Lung (tissue), 11 donors: ENCODE measurements at regions not wholly inside any gene's neighbourhood (a gene's known extent, or its start where the extent isn't known, plus 50 kb on each side); places are given as distances from the start of the nearest gene placed in this dataset.

ENCODE experiments used
- ATAC-seq: fragments of 200-7000 bp; cut with Tn5 transposase; one replicate; pipeline ENCODE4 v1.9.1; 2020; ENCODE audit warnings: moderate number of reproducible peaks; ENCODE audit not compliant: insufficient read depth, low FRiP score
- DNase-seq, 3 donors: peaks; one replicate each; pipeline ENCODE4 v3.0.0-alpha.2; 2013 to 2017
- H3K27ac ChIP-seq, 2 donors: one replicate each; pipeline ENCODE4 v1.5.1; 2013; ENCODE audit warnings: mild to moderate bottlenecking in 2 of 2, moderate library complexity in 2 of 2, control low read depth in 1 of 2, inconsistent platforms in 1 of 2, low read depth in 1 of 2, low read length in 1 of 2
- H3K27me3 ChIP-seq, 3 donors: one replicate each; pipeline ENCODE4 v1.5.1; 2013; ENCODE audit warnings: low read length in 2 of 3; ENCODE audit not compliant: control insufficient read depth in 3 of 3, insufficient read depth in 3 of 3
- H3K36me3 ChIP-seq, 4 donors: one replicate each; pipeline ENCODE4 v1.5.1; 2013; ENCODE audit warnings: low read length in 4 of 4, mild to moderate bottlenecking in 1 of 4, moderate library complexity in 1 of 4; ENCODE audit not compliant: control insufficient read depth in 4 of 4, insufficient read depth in 4 of 4
- H3K4me1 ChIP-seq, 5 donors: one replicate each; pipeline ENCODE4 v1.5.1; 2013; ENCODE audit warnings: low read length in 5 of 5, mild to moderate bottlenecking in 2 of 5, moderate library complexity in 1 of 5; ENCODE audit not compliant: control insufficient read depth in 5 of 5, insufficient read depth in 5 of 5
- H3K4me3 ChIP-seq: one replicate; pipeline ENCODE4 v1.5.1; 2013; ENCODE audit warnings: mild to moderate bottlenecking, control low read depth, moderate library complexity
- H3K9ac ChIP-seq, 2 donors: one replicate each; pipeline ENCODE4 v1.5.1; 2013; ENCODE audit warnings: low read length in 2 of 2, control low read depth in 1 of 2; ENCODE audit not compliant: insufficient read depth in 1 of 2
- H3K9me3 ChIP-seq, 4 donors: one replicate each; pipeline ENCODE4 v1.5.1; 2013; ENCODE audit warnings: low read length in 3 of 4, mild to moderate bottlenecking in 1 of 4, moderate library complexity in 1 of 4; ENCODE audit not compliant: control insufficient read depth in 4 of 4, insufficient read depth in 3 of 4
- CTCF ChIP-seq: IDR thresholded peaks from 2 replicates; pipeline ENCODE4 v1.5.1; 2012; ENCODE audit warnings: mild to moderate bottlenecking; ENCODE audit errors: control extremely low read depth, extremely low read depth
- WGBS, 2 donors: extraction: QIAGEN DNeasy Blood & Tissue Kit; methylation state at CpG; one replicate each; pipeline ENCODE4 v1.1.7; 2013; 5-methylcytosine and 5-hydroxymethylcytosine counted together
- donor health status: control.
- donor health status: control.
- donor health status: Bipolar disorder and iron deficiency.
- donor health status: healthy.
- donor health status: DM: yes; HTN: yes; CAD: no.

- Histone ChIP-seq H3K27ac (no peak overlapping the region), H3K36me3 (no peaks in the 10 kb centered on the region), H3K4me3 (no peak overlapping the region), H3K4me1 (peaks cover 0 to 8% (median 0%) of the 10 kb centered on the region in 5 donors), H3K27me3 (no peaks in the 10 kb centered on the region), H3K9ac (no peak overlapping the region), H3K9me3 (no peaks in the 10 kb centered on the region)
- ATAC-seq, result no peak
- DNase-seq, result no peak
- 69 to 72% methylated on average over 1 of the region's 1 CpG for WGBS, 2 donors
- TF ChIP-seq CTCF, result no peak
These were observed 130.3 kb upstream of the ARHGAP42 start for GRCh38 chr11:100556781-100557180.

DNA sequence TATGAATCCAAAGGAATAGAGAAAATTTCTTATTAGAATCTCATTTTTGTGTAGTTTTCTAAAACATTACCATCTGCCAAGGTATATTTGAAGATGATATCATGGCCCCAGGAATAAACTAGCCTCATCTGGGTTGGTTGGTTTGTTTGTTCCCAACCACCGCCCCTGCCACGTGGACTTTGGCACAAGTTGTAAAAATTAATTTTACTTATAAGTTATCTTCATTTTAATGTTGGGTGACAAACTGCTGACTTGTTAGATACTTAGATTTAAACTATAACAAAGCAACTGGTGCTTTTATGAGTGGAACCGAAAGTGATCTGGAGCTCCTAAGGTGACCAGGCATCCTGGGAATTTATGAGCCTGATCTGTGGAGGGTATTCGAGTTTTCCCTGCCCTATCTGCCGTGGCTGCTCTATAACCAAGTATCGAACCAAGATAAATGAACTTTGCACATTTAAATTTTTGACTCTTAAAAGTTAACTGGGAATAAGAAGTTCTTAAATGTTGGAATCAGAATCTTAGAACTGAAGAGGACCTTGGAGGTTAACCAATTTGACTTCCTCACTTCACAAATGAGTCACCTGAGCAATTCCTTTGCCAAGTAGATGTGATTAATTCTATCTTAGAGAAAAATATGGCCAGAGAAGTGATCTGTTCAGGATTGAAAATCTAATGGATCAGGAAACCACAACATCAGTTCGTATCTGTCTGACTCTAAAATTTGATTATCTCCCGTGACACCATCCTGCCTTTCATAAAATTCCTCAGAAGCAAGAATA lies 129.1 kb upstream of the ARHGAP42 start:
- H3K4me3 ChIP-seq, result no peak overlapping the region
- DNase-seq (no peak), ATAC-seq (no peak)
- peaks cover 2 to 18% (median 7%) of the 10 kb centered on the region in 5 donors for H3K4me1 ChIP-seq
- H3K9me3 ChIP-seq, result no peaks in the 10 kb centered on the region
- no peak overlapping the region for H3K9ac ChIP-seq
- WGBS, 2 donors, result 70 to 86% methylated on average over 8 of the region's 8 CpGs
- no peaks in the 10 kb centered on the region for H3K27me3 ChIP-seq
- TF ChIP-seq CTCF, result no peak
- no peaks in the 10 kb centered on the region for H3K36me3 ChIP-seq
- H3K27ac ChIP-seq, result no peak overlapping the region

DNA sequence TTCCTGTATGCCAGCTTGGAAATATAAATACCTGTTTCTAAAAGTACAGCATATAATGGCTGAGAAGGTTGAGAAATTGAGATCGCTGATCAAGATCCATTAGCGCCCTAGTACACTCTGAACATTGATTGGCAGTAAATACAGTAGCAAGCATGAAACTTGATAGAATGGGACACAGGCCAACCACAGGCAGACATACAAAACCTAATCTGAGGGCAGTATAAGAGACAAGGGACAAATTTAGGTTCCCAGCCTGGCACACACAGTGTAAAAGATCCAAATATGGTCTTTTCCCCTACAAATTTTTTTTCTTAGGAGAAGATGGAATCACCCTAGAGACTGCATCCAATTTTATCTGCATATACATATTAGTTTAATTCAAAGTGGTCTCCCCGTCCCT lies 126.5 kb upstream of the ARHGAP42 start:
- no peaks in the 10 kb centered on the region for H3K36me3 ChIP-seq
- no peak for TF ChIP-seq CTCF
- no peak overlapping the region for H3K4me3 ChIP-seq
- DNase-seq (no peak), ATAC-seq (no peak)
- H3K9ac ChIP-seq, result no peak overlapping the region
- H3K27me3 ChIP-seq, result no peaks in the 10 kb centered on the region
- H3K9me3 ChIP-seq, result no peaks in the 10 kb centered on the region
- H3K4me1 ChIP-seq, result peaks cover 2 to 18% (median 7%) of the 10 kb centered on the region in 5 donors
- H3K27ac ChIP-seq, result no peak overlapping the region
- 82 to 94% methylated on average over 3 of the region's 3 CpGs for WGBS, 2 donors

GRCh38 chr11:100561323-100561722 lies 125.8 kb upstream of the ARHGAP42 start:
- no peak overlapping the region for H3K27ac ChIP-seq
- H3K9me3 ChIP-seq, result no peaks in the 10 kb centered on the region
- TF ChIP-seq CTCF, result no peak
- no peaks in the 10 kb centered on the region for H3K36me3 ChIP-seq
- DNase-seq (no peak), ATAC-seq (no peak)
- no peak overlapping the region for H3K4me3 ChIP-seq
- H3K9ac ChIP-seq, result no peak overlapping the region
- no peaks in the 10 kb centered on the region for H3K27me3 ChIP-seq
- 0 to 34% methylated on average over 1 of the region's 1 CpG for WGBS, 2 donors
- H3K4me1 ChIP-seq, result peaks cover 2 to 18% (median 7%) of the 10 kb centered on the region in 5 donors
